GM21825 (cell line): ENCODE measurements at regions not wholly inside any gene's neighbourhood (a gene's known extent, or its start where the extent isn't known, plus 50 kb on each side); places are given as distances from the start of the nearest gene placed in this dataset.

Source experiments
- ATAC-seq: cut with Tn5 transposase; IDR thresholded peaks from one replicate; pipeline ENCODE4 v1.9.1; 2021; ENCODE audit warnings: mild to moderate bottlenecking, moderate library complexity; ENCODE audit not compliant: unreplicated experiment

GRCh38 chr6:6885521-6886170 lies 222.1 kb upstream of the RREB1 start:
- ATAC-seq, result no peak

GRCh38 chr6:6886171-6886885 lies 221.4 kb upstream of the RREB1 start:
- no peak for ATAC-seq

- no peak for ATAC-seq
Observed at GRCh38 chr6:6886886-6887285, 220.9 kb upstream of the RREB1 start.

DNA sequence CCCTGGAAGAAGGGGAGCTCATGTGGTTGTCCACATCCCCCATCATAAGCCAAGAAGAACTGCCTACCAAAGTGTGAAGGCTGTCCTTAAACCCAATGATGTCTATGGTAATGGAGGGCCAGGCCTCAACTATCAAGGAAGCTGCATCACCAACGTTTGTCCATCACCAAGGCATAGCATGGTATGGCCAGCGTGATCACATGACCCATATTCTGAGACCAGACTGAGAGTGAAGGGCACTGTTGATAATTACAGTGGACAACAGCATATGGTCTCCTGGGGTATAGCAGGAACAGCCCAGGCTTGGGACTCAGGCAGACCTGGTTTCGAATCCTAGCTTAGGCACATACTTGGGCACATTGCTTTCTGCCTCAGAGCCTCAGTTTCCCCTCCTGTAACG lies 218.2 kb upstream of the RREB1 start:
- no peak for ATAC-seq

GRCh38 chr6:6890400-6890858 lies 217.3 kb upstream of the RREB1 start:
- no peak for ATAC-seq

DNA sequence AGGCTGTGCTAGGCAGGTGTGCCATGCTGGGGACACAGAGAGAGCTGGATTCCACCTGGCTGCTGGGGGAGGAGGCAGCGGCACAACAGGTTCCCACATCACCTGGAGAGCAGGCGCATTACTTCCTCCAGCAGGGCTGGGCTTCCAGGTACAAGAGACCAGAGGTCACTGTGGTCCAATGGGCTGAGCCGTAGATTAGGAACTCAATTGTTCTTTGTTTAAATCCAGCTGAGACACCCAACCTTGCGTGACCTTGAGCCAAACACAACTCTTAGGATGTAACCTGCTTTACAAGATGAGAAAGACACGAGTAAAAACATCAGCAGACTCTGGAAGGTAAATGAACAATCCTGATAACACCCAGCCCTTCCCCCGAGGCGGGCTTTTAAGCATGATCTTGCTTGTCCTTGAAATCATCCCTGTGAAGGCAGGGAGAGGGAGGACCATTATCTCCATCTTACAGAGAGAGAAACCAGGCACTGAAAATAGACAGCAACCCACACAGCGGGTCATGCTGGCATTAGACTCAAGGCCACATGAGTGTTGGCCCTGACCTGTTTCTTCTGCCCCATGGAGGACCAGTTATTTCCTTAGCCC lies 216.5 kb upstream of the RREB1 start:
- ATAC-seq, result no peak

DNA sequence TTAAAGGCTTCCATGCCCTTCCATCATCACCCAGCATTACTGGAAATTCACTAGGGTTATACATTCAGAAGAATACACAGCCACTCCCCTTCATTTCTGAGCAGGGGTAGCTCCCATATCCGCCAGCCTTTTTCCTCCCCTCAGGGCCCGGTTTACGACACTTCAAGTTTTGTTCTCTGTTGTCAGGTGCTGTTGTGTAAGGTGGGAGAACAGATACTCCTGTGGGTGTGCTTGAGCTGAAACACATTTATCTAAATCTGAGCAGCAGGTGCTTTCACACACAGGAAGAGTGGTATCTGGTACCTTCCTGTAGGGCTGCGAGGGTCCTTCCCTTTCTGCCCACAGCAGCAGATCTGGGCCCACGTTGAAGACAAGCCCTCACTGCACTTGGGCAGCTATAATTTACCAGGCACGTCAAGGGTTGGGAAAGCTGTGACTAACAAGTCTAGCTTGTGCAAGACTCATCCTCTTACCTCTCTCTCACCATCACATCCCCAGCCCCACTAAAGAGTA lies 215.8 kb upstream of the RREB1 start:
- no peak for ATAC-seq

DNA sequence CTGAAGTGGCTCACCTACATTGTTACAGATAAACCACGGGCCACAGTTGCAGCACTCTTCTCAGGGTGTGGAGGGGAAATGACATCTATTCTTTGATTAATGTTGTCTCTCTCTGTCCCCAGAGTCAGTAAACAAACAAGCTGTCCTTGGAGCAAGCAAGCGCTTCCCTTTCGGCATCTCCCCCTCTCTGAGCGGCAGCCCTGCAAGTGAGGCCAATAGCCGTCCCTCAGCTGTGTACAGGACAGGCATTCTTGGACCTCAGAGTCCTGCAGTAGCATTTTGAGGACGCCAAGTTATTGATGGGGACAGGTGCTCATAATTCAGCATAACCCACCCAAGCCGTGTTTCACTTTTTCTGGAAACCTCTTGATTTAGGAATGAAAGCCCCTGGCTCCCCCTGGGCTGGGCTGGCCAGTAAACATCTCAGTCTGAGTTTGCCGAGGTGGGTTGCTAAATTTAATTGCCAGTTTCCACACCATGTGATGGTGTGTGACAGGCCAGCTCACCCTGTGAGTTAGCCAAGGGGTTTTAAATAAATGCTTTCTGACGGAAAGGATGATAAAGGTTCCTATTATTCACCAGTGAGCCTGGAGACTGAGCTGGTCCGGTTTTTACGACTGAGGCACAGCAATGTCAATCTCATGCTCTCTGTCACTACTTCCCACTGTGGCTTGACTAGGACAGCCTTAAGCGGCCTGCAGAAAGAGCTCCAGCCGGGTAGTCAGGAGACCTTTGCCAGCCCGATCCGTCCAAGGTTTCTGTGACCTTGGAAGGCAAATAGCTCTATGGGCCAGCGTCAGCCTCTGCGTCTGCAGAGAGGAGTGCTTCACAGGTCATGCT lies 214.8 kb upstream of the RREB1 start:
- ATAC-seq, result no peak

DNA sequence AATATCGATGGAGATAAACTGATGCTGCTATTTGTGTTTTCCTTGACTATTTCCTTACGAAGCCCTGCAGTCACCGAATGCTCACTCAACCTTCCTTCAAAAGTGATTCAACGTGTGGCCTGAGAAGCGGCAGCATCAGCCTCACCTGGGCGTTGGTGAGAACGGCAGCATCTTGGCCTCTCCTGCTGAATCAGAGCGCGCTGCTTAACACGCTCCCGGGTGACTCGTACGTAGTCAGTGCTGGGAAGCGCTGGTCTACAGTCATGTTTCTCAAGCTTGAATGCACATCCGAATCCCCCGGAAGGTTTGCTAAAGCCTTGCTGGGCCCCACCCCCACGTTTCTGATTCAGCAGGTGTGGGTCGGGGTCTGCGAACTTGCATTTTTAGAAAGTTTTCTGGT lies 214.1 kb upstream of the RREB1 start:
- no peak for ATAC-seq

- no peak for ATAC-seq
Observed at GRCh38 chr6:6895929-6896328, 211.8 kb upstream of the RREB1 start.

GRCh38 chr6:6897140-6897539 lies 210.6 kb upstream of the RREB1 start:
- ATAC-seq, result no peak

DNA sequence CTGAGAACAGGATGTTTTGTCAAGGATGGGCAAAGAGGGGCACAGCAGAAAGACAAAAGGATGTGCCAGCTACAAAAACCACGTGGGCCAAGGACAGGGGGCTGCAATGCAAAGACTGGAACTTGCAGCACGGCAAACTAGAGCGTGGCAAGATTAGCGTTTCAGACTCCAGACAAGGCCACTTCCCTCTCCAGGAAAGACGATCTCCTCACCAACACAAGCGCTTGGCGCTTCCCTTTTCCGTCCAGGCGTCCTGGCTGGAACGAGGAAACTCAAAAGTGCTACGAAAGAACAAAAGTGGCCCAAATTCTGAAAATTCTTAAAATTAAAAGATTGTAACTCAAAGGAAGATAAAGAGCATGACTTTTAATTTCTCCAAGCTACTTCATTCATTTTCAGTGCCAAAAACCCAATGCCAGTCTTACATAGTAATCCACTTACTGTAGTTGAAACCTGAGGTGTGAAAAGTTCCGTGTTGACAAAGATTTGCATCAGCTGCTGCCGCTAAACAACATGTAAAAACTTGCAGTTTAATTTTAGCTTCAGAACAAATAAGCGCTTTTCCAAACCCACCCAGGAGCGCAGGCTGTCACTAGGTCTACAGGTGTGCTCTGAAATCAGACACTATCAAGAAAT lies 207.1 kb upstream of the RREB1 start:
- no peak for ATAC-seq

DNA sequence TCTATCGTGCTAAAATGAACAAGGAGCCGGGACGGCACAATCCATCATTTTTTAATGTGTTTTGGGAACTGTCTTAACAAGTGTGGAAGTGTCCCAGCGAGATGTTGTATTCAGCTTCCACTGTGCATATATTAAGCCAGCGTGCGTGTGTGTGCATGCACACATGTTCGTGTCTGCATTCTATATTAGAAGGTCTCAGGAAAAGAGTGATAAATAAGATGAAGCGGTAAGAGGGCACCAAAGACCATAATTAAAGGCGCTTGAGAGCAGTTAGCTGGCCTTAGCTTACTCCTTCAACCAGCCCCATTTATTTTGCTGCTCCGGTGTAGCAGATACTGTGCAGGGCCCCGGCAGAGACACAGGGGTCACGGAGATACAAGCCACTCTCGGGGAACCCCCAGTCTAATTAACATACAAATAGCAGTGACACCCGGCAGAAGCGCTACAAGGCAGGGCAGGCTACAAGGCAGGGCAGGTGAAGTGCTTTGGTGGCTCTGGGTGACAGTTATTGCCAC lies 206.5 kb upstream of the RREB1 start:
- no peak for ATAC-seq

GRCh38 chr6:6901945-6902344 lies 205.8 kb upstream of the RREB1 start:
- no peak for ATAC-seq

- ATAC-seq, result no peak
Observed at GRCh38 chr6:6905961-6906518, 201.7 kb upstream of the RREB1 start.

DNA sequence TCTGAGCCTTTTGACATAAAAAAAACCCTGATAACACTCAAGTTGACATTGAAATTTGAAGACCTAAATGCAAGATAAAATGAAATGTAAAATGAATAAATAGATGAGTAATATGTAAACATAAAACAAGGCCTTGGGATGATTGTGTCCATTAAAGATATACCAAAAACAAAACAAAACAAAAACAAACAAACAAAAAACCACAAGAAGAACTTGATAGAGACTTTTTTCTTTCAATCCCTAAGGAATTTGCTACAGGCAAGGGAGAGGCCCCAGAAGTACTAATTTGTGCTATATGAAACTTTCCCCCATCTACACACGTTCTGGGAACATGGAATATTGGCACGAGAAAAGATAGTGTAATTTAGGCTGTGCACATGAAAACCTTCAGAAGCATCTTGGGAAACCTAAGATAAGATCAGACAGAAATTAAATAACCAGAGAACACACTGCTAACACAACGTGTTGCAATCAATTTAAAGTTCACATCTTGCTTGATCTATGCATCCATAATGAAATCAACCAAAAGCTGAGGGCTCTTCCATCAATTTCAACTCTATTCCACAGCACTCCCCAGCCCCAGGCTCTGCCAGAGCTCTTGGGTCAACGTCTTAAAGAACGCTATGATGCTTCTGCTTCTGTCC lies 201.1 kb upstream of the RREB1 start:
- ATAC-seq, result no peak

GRCh38 chr6:6907286-6907685 lies 200.5 kb upstream of the RREB1 start:
- ATAC-seq, result no peak

DNA sequence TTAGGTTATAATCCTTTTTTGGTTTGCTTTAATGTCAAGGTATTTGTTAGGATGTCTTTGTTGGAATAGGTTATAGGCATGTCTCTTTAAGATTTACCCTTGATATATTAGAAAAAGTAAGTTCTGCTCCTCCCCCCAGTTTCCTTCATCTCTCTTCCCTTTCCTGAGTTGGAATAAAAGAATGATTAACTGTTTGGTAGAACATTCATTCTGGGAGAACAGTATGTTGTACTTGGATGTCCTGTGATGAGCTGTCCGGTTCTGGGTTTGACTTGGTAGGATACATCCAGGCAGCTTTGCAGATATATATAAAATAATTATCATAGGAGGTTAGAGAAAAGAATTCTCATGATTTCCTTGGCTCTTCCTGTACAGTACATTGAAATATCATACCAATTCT lies 199.6 kb upstream of the RREB1 start:
- no peak for ATAC-seq

- ATAC-seq, result no peak
Observed at GRCh38 chr6:6909111-6909510, 198.7 kb upstream of the RREB1 start.
